ENCODE measurements at regions not wholly inside any gene's neighbourhood (a gene's known extent, or its start where the extent isn't known, plus 50 kb on each side); places are given as distances from the start of the nearest gene placed in this dataset.
A peak's percentile ranks its signal among the peaks of the same experiment; 100 is the strongest.

DNA sequence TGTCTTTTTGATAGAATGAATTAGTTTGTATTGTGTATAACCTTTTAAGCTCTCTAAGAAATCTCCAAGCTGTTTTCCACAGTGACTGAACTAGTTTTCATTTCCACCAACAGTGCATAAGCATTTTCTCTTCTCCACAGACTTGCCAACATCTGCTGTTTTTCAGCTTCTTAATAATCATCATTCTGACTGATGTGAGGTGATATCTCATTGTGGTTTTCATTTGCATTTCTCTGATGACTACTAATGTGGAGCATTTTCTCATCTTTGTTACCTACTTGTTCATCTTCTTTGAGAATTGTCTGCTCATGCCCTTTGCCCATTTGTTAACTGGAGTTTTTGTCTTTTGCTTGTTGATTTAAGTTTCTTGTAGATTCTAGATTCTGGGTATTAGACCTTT, 777.5 kb downstream of the OTOL1 start:
- no peak for TF ChIP-seq CTCF (IDR thresholded peaks at IDR 0.05; ENCODE audit: control extremely low read depth, extremely low read depth)
- H3K36me3 ChIP-seq (ENCODE audit: control insufficient read depth in 4 of 4, insufficient read depth in 4 of 4, low read length in 4 of 4) = no peaks in the 10 kb centered on the region
- DNase-seq (no peak), ATAC-seq (ENCODE audit: insufficient read depth, low FRiP score) (no peak)
- no peaks in the 10 kb centered on the region for H3K9me3 ChIP-seq (ENCODE audit: control insufficient read depth in 4 of 4, insufficient read depth in 3 of 4, low read length in 3 of 4)
- no peak overlapping the region for H3K4me3 ChIP-seq
- H3K27me3 ChIP-seq (ENCODE audit: control insufficient read depth in 3 of 3, insufficient read depth in 3 of 3, low read length in 2 of 3) = peaks cover 0 to 4% (median 0%) of the 10 kb centered on the region in 3 donors
- no peak overlapping the region for H3K27ac ChIP-seq (ENCODE audit: low read depth in 1 of 2, low read length in 1 of 2)
- H3K9ac ChIP-seq (ENCODE audit: insufficient read depth in 1 of 2, low read length in 2 of 2) = no peak overlapping the region
- H3K4me1 ChIP-seq (ENCODE audit: control insufficient read depth in 5 of 5, insufficient read depth in 5 of 5, low read length in 5 of 5) = peaks cover 0 to 2% (median 0%) of the 10 kb centered on the region in 5 donors

DNA sequence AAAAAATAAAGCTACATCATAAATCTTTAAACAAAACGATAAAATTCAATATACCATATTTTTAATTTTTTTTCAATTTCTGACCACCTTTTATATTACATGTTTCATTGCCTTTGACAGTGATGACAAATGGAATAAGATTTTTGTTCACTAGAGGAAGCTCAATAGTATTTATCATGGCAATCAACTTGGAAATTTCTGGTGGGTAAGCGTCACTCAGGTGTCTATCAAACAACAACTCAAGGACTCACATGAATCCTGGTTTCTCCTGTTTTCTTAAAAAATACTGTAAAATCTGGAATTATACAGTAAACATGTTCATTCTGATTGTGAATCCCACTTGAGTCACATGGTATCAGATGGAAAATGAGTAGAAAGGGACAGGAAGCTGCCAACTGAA, 782.2 kb downstream of the OTOL1 start:
- Histone ChIP-seq H3K9me3 (ENCODE audit: control insufficient read depth in 4 of 4, insufficient read depth in 3 of 4, low read length in 3 of 4) (no peaks in the 10 kb centered on the region), H3K9ac (ENCODE audit: insufficient read depth in 1 of 2, low read length in 2 of 2) (no peak overlapping the region), H3K27me3 (ENCODE audit: control insufficient read depth in 3 of 3, insufficient read depth in 3 of 3, low read length in 2 of 3) (no peaks in the 10 kb centered on the region), H3K4me1 (ENCODE audit: control insufficient read depth in 5 of 5, insufficient read depth in 5 of 5, low read length in 5 of 5) (peaks cover 0 to 2% (median 0%) of the 10 kb centered on the region in 5 donors), H3K27ac (ENCODE audit: low read depth in 1 of 2, low read length in 1 of 2) (no peak overlapping the region), H3K36me3 (ENCODE audit: control insufficient read depth in 4 of 4, insufficient read depth in 4 of 4, low read length in 4 of 4) (no peaks in the 10 kb centered on the region), H3K4me3 (no peak overlapping the region)
- DNase-seq = no peak
- WGBS, 2 donors = 86 to 87% methylated on average over 2 of the region's 2 CpGs
- no peak for ATAC-seq (ENCODE audit: insufficient read depth, low FRiP score)
- no peak for TF ChIP-seq CTCF (IDR thresholded peaks at IDR 0.05; ENCODE audit: control extremely low read depth, extremely low read depth)

- H3K4me3 ChIP-seq = no peak overlapping the region
- no peak overlapping the region for H3K27ac ChIP-seq (ENCODE audit: low read depth in 1 of 2, low read length in 1 of 2)
- no peak for TF ChIP-seq CTCF (IDR thresholded peaks at IDR 0.05; ENCODE audit: control extremely low read depth, extremely low read depth)
- H3K27me3 ChIP-seq (ENCODE audit: control insufficient read depth in 3 of 3, insufficient read depth in 3 of 3, low read length in 2 of 3) = no peaks in the 10 kb centered on the region
- no peak for ATAC-seq (ENCODE audit: insufficient read depth, low FRiP score)
- H3K36me3 ChIP-seq (ENCODE audit: control insufficient read depth in 4 of 4, insufficient read depth in 4 of 4, low read length in 4 of 4) = no peaks in the 10 kb centered on the region
- 78% methylated on average over 3 of the region's 3 CpGs for WGBS, 2 donors
- no peak overlapping the region for H3K9ac ChIP-seq (ENCODE audit: insufficient read depth in 1 of 2, low read length in 2 of 2)
- no peaks in the 10 kb centered on the region for H3K9me3 ChIP-seq (ENCODE audit: control insufficient read depth in 4 of 4, insufficient read depth in 3 of 4, low read length in 3 of 4)
- DNase-seq = peak in 1 of 3 donors; percentile 3
- H3K4me1 ChIP-seq (ENCODE audit: control insufficient read depth in 5 of 5, insufficient read depth in 5 of 5, low read length in 5 of 5) = no peaks in the 10 kb centered on the region
These were observed 788.7 kb downstream of the OTOL1 start for GRCh38 chr3:162285259-162285658.

DNA sequence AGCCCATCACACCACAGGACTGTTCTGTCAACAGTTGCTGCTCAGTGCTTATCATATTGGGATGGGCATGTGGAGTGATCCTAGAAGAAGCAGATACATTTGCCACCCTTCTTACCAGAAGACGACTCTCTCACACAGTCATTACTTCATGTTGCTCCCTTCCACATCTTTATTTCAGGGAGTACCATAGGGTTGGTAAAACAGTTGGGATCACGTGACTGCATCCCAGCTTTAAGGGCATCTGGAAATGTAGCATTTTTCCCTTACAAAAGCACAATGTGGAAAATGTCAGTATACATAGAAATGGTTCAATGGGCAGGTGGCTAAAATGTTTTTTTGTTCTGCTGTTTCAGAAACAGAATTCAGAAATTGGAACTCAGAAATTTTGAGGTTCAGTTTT, 791.0 kb downstream of the OTOL1 start:
- TF ChIP-seq CTCF (IDR thresholded peaks at IDR 0.05; ENCODE audit: control extremely low read depth, extremely low read depth) = no peak
- H3K4me3 ChIP-seq = no peak overlapping the region
- no peaks in the 10 kb centered on the region for H3K9me3 ChIP-seq (ENCODE audit: control insufficient read depth in 4 of 4, insufficient read depth in 3 of 4, low read length in 3 of 4)
- ATAC-seq (ENCODE audit: insufficient read depth, low FRiP score) (no peak), DNase-seq (no peak)
- no peaks in the 10 kb centered on the region for H3K36me3 ChIP-seq (ENCODE audit: control insufficient read depth in 4 of 4, insufficient read depth in 4 of 4, low read length in 4 of 4)
- H3K27ac ChIP-seq (ENCODE audit: low read depth in 1 of 2, low read length in 1 of 2) = no peak overlapping the region
- no peaks in the 10 kb centered on the region for H3K27me3 ChIP-seq (ENCODE audit: control insufficient read depth in 3 of 3, insufficient read depth in 3 of 3, low read length in 2 of 3)
- WGBS, 2 donors = 80 to 93% methylated on average over 2 of the region's 2 CpGs
- no peak overlapping the region for H3K9ac ChIP-seq (ENCODE audit: insufficient read depth in 1 of 2, low read length in 2 of 2)
- no peaks in the 10 kb centered on the region for H3K4me1 ChIP-seq (ENCODE audit: control insufficient read depth in 5 of 5, insufficient read depth in 5 of 5, low read length in 5 of 5)
